A673 (cell line): ENCODE measurements at regions not wholly inside any gene's neighbourhood (a gene's known extent, or its start where the extent isn't known, plus 50 kb on each side); places are given as distances from the start of the nearest gene placed in this dataset.

Source experiments
- CTCF ChIP-seq: fragments of 300-800, 200-600 bp; sonication (generic); conservative IDR thresholded peaks from 2 replicates; pipeline ENCODE4 v1.5.1; 2017; ENCODE audit warnings: low read depth, mild to moderate bottlenecking, antibody characterized with exemption, low read length, moderate library complexity, mixed read lengths
- EZH2 ChIP-seq: fragments of 200-600 bp; sonication (generic); IDR thresholded peaks from 2 replicates; pipeline ENCODE4 v1.6.1; 2017; ENCODE audit warnings: borderline replicate concordance, low read depth, mild to moderate bottlenecking, mixed read lengths, antibody characterized with exemption, low read length; ENCODE audit not compliant: poor library complexity, severe bottlenecking

DNA sequence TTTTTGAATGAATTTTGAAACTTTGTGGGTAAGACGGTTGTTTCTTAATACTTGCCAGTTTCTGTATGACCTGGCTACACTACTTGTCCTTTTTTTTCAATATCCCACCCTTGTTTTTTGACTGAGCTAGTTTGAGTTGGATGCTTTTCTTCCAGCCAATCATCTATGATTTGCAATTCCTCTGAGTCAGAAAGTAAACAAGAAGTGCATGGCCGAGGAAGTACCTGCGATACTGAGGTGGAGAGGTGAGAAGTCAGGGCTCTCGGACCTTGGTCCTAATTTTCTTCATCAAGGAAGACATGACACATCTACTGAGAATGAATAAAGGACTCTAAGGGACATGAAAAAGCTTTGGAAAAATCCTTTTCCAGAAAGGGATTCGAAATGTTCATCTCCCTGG lies 185.7 kb downstream of the LINC00237 start:
- no peak for TF ChIP-seq CTCF
- TF ChIP-seq EZH2 = no peak
